Pancreas (tissue), 10 donors: ENCODE measurements at regions not wholly inside any gene's neighbourhood (a gene's known extent, or its start where the extent isn't known, plus 50 kb on each side); places are given as distances from the start of the nearest gene placed in this dataset.

Experiments
- ATAC-seq, 4 donors: fragments of 200-7000 bp; cut with Tn5 transposase; one replicate each; pipeline versions ENCODE4 v1.8.0 to v1.9.1; 2020; ENCODE audit warnings: mild to moderate bottlenecking in 4 of 4, moderate library complexity in 4 of 4
- DNase-seq, 6 donors: peaks; one replicate each; pipeline ENCODE4 v3.0.0-alpha.2; 2020
- FAIRE-seq: peaks from 2 replicates; lab custom pipeline; 2012; peaks lifted over from hg19 to GRCh38; lab: Jason Lieb, UNC
- H3K27ac ChIP-seq, 4 donors: fragments of 200-600 bp; sonication (generic); 1 replicate in 3 of 4; 2 replicates in 1 of 4; pipeline versions ENCODE4 v1.5.0 to v1.8.0; 2020
- H3K27me3 ChIP-seq, 4 donors: fragments of 200-600 bp; one replicate each; pipeline ENCODE4 v1.8.0; 2021
- H3K36me3 ChIP-seq, 3 donors: fragments of 200-600 bp; sonication (generic) in 1 of 3; one replicate each; pipeline versions ENCODE4 v1.5.0 to v1.8.0; 2020 to 2021
- H3K4me1 ChIP-seq, 3 donors: fragments of 200-600 bp; one replicate each; pipeline ENCODE4 v1.8.0; 2021
- H3K4me3 ChIP-seq, 4 donors: fragments of 200-600 bp; sonication (generic) in 2 of 4; one replicate each; pipeline versions ENCODE4 v1.5.0 to v1.8.0; 2020 to 2021
- H3K9me3 ChIP-seq, 4 donors: fragments of 200-600 bp; one replicate each; pipeline ENCODE4 v1.8.0; 2021
- CTCF ChIP-seq, 4 donors: fragments of 200-600 bp; sonication (generic) in 3 of 4; IDR thresholded peaks; one replicate each; pipeline versions ENCODE4 v1.5.0 to v1.8.0; 2021; ENCODE audit warnings: antibody characterized with exemption in 4 of 4
- WGBS, 2 donors: extraction: QIAGEN DNeasy Blood & Tissue Kit; methylation state at CpG; one replicate each; pipeline ENCODE4 v1.1.7; 2013; 5-methylcytosine and 5-hydroxymethylcytosine counted together
- intact Hi-C, 3 donors: fragments of 100-400 bp; cut with DNase I; formaldehyde crosslinking; loops; one replicate each; pipeline versions ENCODE4 v1.11.1 to v1.14.2; 2022
- donor health status: healthy with polysubstance abuse.
- donor health status: DM: no; HTN: no; CAD: no; lungs with moderate emphysema.
- donor health status: DM: no; HTN: no; CAD: no.
- donor health status: control.
- donor health status: control.
- donor health status: Bipolar disorder and iron deficiency.
- donor health status: DM: yes; HTN: yes; CAD: no.
- donor health status: DM: no; HTN: no; CAD: no.
- donor health status: DM: no; HTN: no; CAD: no.
- donor health status: DM: yes; HTN: yes; CAD: no.

DNA sequence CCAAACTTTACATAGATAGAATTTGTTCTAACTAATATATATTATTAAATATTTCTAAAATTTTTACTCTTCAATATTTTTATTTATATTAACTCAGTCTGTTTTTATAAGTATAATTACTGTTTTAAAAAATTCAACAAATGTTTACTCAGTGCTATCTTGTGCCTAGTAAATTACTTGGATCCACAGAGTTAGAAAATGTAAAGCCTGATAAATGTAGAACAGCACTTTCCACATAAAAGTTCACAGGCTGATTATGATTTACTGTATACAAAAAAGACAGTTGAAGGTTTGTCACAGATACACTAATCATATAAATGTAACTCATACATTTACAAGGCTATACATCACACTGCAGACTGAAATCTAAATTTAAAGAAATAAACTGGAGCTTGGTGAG is 170.0 kb downstream of the FOXG1 start:
- intact Hi-C loops, result no loop called here
- H3K27me3 ChIP-seq, result no peaks in the 10 kb centered on the region
- FAIRE-seq (no peak), DNase-seq (no peak), ATAC-seq (no peak)
- H3K27ac ChIP-seq, result no peak overlapping the region
- TF ChIP-seq CTCF (IDR thresholded peaks at IDR 0.05), result no peak
- no peaks in the 10 kb centered on the region for H3K4me1 ChIP-seq
- H3K36me3 ChIP-seq, result no peaks in the 10 kb centered on the region
- no peak overlapping the region for H3K4me3 ChIP-seq
- no peaks in the 10 kb centered on the region for H3K9me3 ChIP-seq

GRCh38 chr14:28941758-28942157 is 175.2 kb downstream of the FOXG1 start:
- 78 to 86% methylated on average over 1 of the region's 1 CpG for WGBS, 2 donors
- TF ChIP-seq CTCF (IDR thresholded peaks at IDR 0.05), result no peak
- Histone ChIP-seq H3K27me3 (no peaks in the 10 kb centered on the region), H3K9me3 (no peaks in the 10 kb centered on the region), H3K4me1 (no peaks in the 10 kb centered on the region), H3K4me3 (no peak overlapping the region), H3K36me3 (no peaks in the 10 kb centered on the region), H3K27ac (no peak overlapping the region)
- ATAC-seq (no peak), DNase-seq (no peak), FAIRE-seq (no peak)
- intact Hi-C loops, result no loop called here

DNA sequence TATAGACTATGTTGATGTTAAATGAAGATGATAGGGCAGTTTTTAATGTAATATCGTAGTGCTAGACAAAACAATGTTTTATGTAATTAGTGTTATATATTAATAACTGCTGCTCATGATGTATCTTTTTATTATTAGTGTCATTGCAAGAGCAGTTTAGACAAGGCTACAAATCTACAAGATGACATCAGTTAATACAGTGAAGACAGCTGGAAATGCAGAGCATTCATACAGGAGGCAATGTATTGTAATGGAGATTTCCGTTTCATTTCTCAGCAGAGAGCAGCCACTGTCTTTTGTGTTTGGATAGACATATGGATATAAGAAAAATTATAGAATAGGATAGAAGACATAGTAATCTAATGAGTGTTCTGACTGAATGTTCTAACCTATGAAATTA is 178.0 kb downstream of the FOXG1 start:
- FAIRE-seq (no peak), DNase-seq (no peak), ATAC-seq (no peak)
- Histone ChIP-seq H3K9me3 (no peaks in the 10 kb centered on the region), H3K4me3 (no peak overlapping the region), H3K4me1 (no peaks in the 10 kb centered on the region), H3K36me3 (no peaks in the 10 kb centered on the region), H3K27me3 (no peaks in the 10 kb centered on the region), H3K27ac (no peak overlapping the region)
- intact Hi-C loops, result no loop called here
- 67 to 70% methylated on average over 2 of the region's 2 CpGs for WGBS, 2 donors
- TF ChIP-seq CTCF (IDR thresholded peaks at IDR 0.05), result no peak

DNA sequence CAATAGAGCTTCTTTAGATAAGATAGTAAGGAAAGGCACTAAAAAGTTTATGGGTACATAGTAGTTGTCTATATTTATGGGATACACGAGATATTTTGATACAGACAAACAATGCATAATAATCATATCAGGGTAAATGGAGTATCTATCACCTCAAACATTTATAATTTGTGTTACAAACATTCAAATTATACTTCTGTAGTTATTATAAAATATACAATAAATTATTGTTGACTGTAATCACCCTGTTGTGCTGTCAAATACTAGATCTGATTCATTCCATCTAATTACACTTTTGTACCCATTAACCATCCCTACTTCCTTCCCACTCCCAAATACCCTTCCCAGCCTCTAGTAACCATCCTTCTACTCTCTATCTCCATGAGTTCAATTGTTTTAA is 179.7 kb downstream of the FOXG1 start:
- ATAC-seq, result no peak
- Histone ChIP-seq H3K36me3 (no peaks in the 10 kb centered on the region), H3K4me3 (no peak overlapping the region), H3K4me1 (no peaks in the 10 kb centered on the region), H3K9me3 (no peaks in the 10 kb centered on the region), H3K27me3 (no peaks in the 10 kb centered on the region), H3K27ac (no peak overlapping the region)
- no peak for FAIRE-seq
- no peak for DNase-seq
- WGBS, 2 donors, result 40 to 67% methylated on average over 1 of the region's 1 CpG
- intact Hi-C loops, result no loop called here
- TF ChIP-seq CTCF (IDR thresholded peaks at IDR 0.05), result no peak

GRCh38 chr14:28949503-28949902 is 182.9 kb downstream of the FOXG1 start:
- 71 to 90% methylated on average over 2 of the region's 2 CpGs for WGBS, 2 donors
- DNase-seq (no peak), FAIRE-seq (no peak), ATAC-seq (no peak)
- Histone ChIP-seq H3K36me3 (no peaks in the 10 kb centered on the region), H3K27me3 (no peaks in the 10 kb centered on the region), H3K4me3 (no peak overlapping the region), H3K4me1 (no peaks in the 10 kb centered on the region), H3K27ac (no peak overlapping the region), H3K9me3 (no peaks in the 10 kb centered on the region)
- intact Hi-C loops, result no loop called here
- no peak for TF ChIP-seq CTCF (IDR thresholded peaks at IDR 0.05)
